Endothelial cell of umbilical vein (primary cell): ENCODE measurements at regions not wholly inside any gene's neighbourhood (a gene's known extent, or its start where the extent isn't known, plus 50 kb on each side); places are given as distances from the start of the nearest gene placed in this dataset.

Experiments
- BruUV-seq: library from RNA; stranded (reverse); fragments of 400-500 nt; replicated peaks from 2 replicates; lab custom pipeline; 2021; lab: Mats Ljungman, UMichigan
- CTCF ChIA-PET: fragments of 300-600, 350-600 bp; sonication (Branson Sonifier 250); formaldehyde crosslinking; loops from one replicate; lab custom pipeline; 2021; ENCODE audit warnings: antibody characterized with exemption, inconsistent platforms; lab: Charles Lee
- POLR2A ChIA-PET: fragments of 300-600, 350-600 bp; sonication (Branson Sonifier 250); formaldehyde crosslinking; loops from one replicate; lab custom pipeline; 2021; ENCODE audit warnings: antibody characterized with exemption, inconsistent platforms; lab: Charles Lee
- DNase-seq: peaks from one replicate; pipeline ENCODE4 v3.0.0-alpha.2; 2011; ENCODE audit warnings: low read depth, low spot score
- FAIRE-seq: peaks from 2 replicates; lab custom pipeline; 2011; peaks lifted over from hg19 to GRCh38; lab: Jason Lieb, UNC
- H2AFZ ChIP-seq: 2 replicates; pipeline ENCODE4 v1.6.0; 2012; ENCODE audit warnings: low read depth, low read length, control low read depth, inconsistent platforms
- H3K27ac ChIP-seq: 2 replicates; pipeline ENCODE4 v1.5.1; 2011; ENCODE audit warnings: low read depth, mild to moderate bottlenecking, control low read depth, low read length, moderate library complexity; ENCODE audit not compliant: insufficient read depth
- H3K27me3 ChIP-seq, 2 experiments: 2 replicates each; pipeline versions ENCODE4 v1.6.0 to v1.6.1; 2011; ENCODE audit warnings: low read length in 2 of 2, mixed read lengths in 1 of 2; ENCODE audit not compliant: control insufficient read depth in 2 of 2, insufficient read depth in 2 of 2
- H3K36me3 ChIP-seq, 2 experiments: 2 replicates in 1 of 2; 3 replicates in 1 of 2; pipeline ENCODE4 v1.5.1; 2011; ENCODE audit warnings: low read length in 2 of 2, mild to moderate bottlenecking in 1 of 2, moderate library complexity in 1 of 2; ENCODE audit not compliant: control insufficient read depth in 2 of 2, insufficient read depth in 2 of 2; ENCODE audit errors: extremely low read depth in 1 of 2
- H3K4me1 ChIP-seq: 3 replicates; pipeline ENCODE4 v1.5.1; 2011; ENCODE audit warnings: mild to moderate bottlenecking, low read length; ENCODE audit not compliant: control insufficient read depth, insufficient read depth; ENCODE audit errors: extremely low read depth
- H3K4me2 ChIP-seq: 2 replicates; pipeline ENCODE4 v1.6.1; 2011; ENCODE audit warnings: low read length, control low read depth, mixed read lengths; ENCODE audit not compliant: insufficient read depth
- H3K4me3 ChIP-seq, 3 experiments: fragments of 200-600 bp in 1 of 3; sonication (generic), shearing (Covaris generic) in 1 of 3; replicated peaks in 1 of 3; 2 replicates each; pipeline ENCODE4 v1.5.1; 2011 to 2016; ENCODE audit warnings: control low read depth in 3 of 3, low read length in 3 of 3, mild to moderate bottlenecking in 2 of 3, inconsistent platforms in 1 of 3, low read depth in 1 of 3, moderate library complexity in 1 of 3; ENCODE audit not compliant: insufficient read depth in 1 of 3
- H3K79me2 ChIP-seq: 2 replicates; pipeline ENCODE4 v1.6.0; 2012; ENCODE audit warnings: low read length, inconsistent platforms; ENCODE audit not compliant: control insufficient read depth, insufficient read depth
- H3K9ac ChIP-seq: replicated peaks from 2 replicates; pipeline ENCODE3; 2011; ENCODE audit warnings: low read length, control low read depth; ENCODE audit not compliant: insufficient read depth; ENCODE audit errors: extremely low read depth
- H3K9me1 ChIP-seq: replicated peaks from 3 replicates; pipeline ENCODE4 v1.6.0; 2011; ENCODE audit warnings: mild to moderate bottlenecking, low read length; ENCODE audit not compliant: control insufficient read depth, insufficient read depth; ENCODE audit errors: extremely low read depth
- H3K9me3 ChIP-seq: replicated peaks from 2 replicates; pipeline ENCODE4 v1.5.1; 2012; ENCODE audit warnings: low read length, inconsistent platforms; ENCODE audit not compliant: control insufficient read depth, insufficient read depth
- H4K20me1 ChIP-seq: replicated peaks from 2 replicates; pipeline ENCODE3; 2011; ENCODE audit warnings: mild to moderate bottlenecking, low read length; ENCODE audit not compliant: control insufficient read depth, insufficient read depth; ENCODE audit errors: extremely low read depth
- EZH2 ChIP-seq: IDR thresholded peaks from 2 replicates; pipeline ENCODE4 v1.6.1; 2012; ENCODE audit warnings: borderline replicate concordance, low read depth, mild to moderate bottlenecking, moderate library complexity, low read length, inconsistent platforms; ENCODE audit not compliant: severe bottlenecking
- FOS ChIP-seq: IDR thresholded peaks from 2 replicates; pipeline ENCODE4 v1.6.1; 2011; ENCODE audit warnings: mild to moderate bottlenecking, low read length, moderate library complexity, borderline replicate concordance; ENCODE audit not compliant: insufficient read depth
- GATA2 ChIP-seq: IDR thresholded peaks from 2 replicates; pipeline ENCODE4 v1.7.0; 2011; ENCODE audit warnings: low read depth, mild to moderate bottlenecking, moderate library complexity, mixed read lengths, low read length; ENCODE audit not compliant: insufficient read length, insufficient read depth
- JUN ChIP-seq: IDR thresholded peaks from 2 replicates; pipeline ENCODE4 v1.6.1; 2011; ENCODE audit warnings: borderline replicate concordance, low read depth; ENCODE audit not compliant: insufficient read length, insufficient read depth
- MYC ChIP-seq: IDR thresholded peaks from one replicate; pipeline ENCODE4 v1.6.1; 2011; ENCODE audit warnings: mild to moderate bottlenecking, low read depth, low read length
- POLR2A ChIP-seq: IDR thresholded peaks from 2 replicates; pipeline ENCODE4 v1.6.1; 2012; ENCODE audit warnings: low read depth, mild to moderate bottlenecking, control low read depth, low read length
- POLR2AphosphoS5 ChIP-seq: IDR thresholded peaks from 2 replicates; pipeline ENCODE4 v1.6.1; 2012; ENCODE audit warnings: low read depth, mild to moderate bottlenecking, control low read depth, low read length, moderate library complexity; ENCODE audit not compliant: insufficient read depth
- dilution Hi-C: fragments of 300-500 bp; cut with MboI; formaldehyde crosslinking; loops from one replicate; pipeline ENCODE4 v1.15.0; 2019; ENCODE audit warnings: low sequenced_read_pairs; ENCODE audit not compliant: extremely low pct_ligation_motif_present
- intact Hi-C: fragments of 100-400 bp; cut with micrococcal nuclease; formaldehyde crosslinking; loops from one replicate; pipeline ENCODE4 v1.10.0; 2022
- TF ChIP-seq, protein P1 (sequence below), 2 donors: IDR thresholded peaks; 1 replicate in 1 of 2; 2 replicates in 1 of 2; pipeline ENCODE4 v1.5.1; 2011; ENCODE audit warnings: low read length in 2 of 2, mild to moderate bottlenecking in 2 of 2, moderate library complexity in 2 of 2, control low read depth in 1 of 2, inconsistent platforms in 1 of 2, low read depth in 1 of 2; ENCODE audit not compliant: insufficient read depth in 1 of 2; ENCODE audit errors: extremely low read depth in 1 of 2
- TF ChIP-seq, protein P2 (sequence below): IDR thresholded peaks from 2 replicates; pipeline ENCODE4 v1.6.1; 2011; ENCODE audit not compliant: insufficient read depth, insufficient read length

DNA sequence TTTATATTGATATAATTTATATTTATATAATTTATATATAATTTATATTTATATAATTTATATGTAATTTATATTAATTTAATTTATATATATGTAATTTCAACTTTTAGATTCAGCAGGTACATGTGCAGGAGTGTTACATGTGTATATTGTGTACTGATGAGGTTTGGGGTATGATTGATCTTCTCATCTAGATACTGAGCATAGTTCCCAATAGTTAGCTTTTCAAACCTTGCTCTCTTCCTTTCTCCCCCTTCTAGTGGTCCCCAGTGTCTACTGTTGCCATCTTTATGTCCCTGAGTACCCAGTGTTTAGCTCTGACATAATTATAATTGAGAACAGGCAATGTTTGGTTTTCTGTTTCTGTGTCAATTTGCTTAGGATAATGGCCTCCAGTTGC, 1335.3 kb upstream of the CDH2 start:
- no peak for FAIRE-seq
- Histone ChIP-seq H3K79me2 (no peaks in the 10 kb centered on the region), H3K9me3 (no peaks in the 10 kb centered on the region), H4K20me1 (no peaks in the 10 kb centered on the region), H3K9me1 (no peaks in the 10 kb centered on the region), H3K27ac (no peak overlapping the region), H3K4me1 (no peaks in the 10 kb centered on the region), H3K9ac (no peak overlapping the region), H3K36me3 (no peaks in the 10 kb centered on the region), H3K27me3 (no peaks in the 10 kb centered on the region), H2AFZ (no peak overlapping the region), H3K4me2 (no peak overlapping the region), H3K4me3 (no peak overlapping the region)
- intact Hi-C loops (no loop called here), dilution Hi-C loops (no loop called here)
- no peak for DNase-seq
- ChIA-PET POLR2A (no interaction called here), CTCF (no interaction called here)
- BruUV-seq: no TSS peak
- TF ChIP-seq GATA2 (no peak), POLR2AphosphoS5 (no peak), EZH2 (no peak), JUN (no peak), POLR2A (no peak), FOS (no peak), MYC (no peak)
- TF ChIP-seq, protein P1, sequence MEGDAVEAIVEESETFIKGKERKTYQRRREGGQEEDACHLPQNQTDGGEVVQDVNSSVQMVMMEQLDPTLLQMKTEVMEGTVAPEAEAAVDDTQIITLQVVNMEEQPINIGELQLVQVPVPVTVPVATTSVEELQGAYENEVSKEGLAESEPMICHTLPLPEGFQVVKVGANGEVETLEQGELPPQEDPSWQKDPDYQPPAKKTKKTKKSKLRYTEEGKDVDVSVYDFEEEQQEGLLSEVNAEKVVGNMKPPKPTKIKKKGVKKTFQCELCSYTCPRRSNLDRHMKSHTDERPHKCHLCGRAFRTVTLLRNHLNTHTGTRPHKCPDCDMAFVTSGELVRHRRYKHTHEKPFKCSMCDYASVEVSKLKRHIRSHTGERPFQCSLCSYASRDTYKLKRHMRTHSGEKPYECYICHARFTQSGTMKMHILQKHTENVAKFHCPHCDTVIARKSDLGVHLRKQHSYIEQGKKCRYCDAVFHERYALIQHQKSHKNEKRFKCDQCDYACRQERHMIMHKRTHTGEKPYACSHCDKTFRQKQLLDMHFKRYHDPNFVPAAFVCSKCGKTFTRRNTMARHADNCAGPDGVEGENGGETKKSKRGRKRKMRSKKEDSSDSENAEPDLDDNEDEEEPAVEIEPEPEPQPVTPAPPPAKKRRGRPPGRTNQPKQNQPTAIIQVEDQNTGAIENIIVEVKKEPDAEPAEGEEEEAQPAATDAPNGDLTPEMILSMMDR (IDR thresholded peaks at IDR 0.05; ENCODE audit: extremely low read depth in 1 of 2, insufficient read depth in 1 of 2, low read depth in 1 of 2, low read length in 2 of 2): no peak
- TF ChIP-seq, protein P2, sequence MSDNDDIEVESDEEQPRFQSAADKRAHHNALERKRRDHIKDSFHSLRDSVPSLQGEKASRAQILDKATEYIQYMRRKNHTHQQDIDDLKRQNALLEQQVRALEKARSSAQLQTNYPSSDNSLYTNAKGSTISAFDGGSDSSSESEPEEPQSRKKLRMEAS: no peak
